Mucosa of gallbladder (tissue), 1 donor: ENCODE measurements at regions not wholly inside any gene's neighbourhood (a gene's known extent, or its start where the extent isn't known, plus 50 kb on each side); places are given as distances from the start of the nearest gene placed in this dataset.

Experiments used
- DNase-seq: peaks from one replicate; pipeline ENCODE4 v3.0.0-alpha.2; 2020; ENCODE audit warnings: low spot score
- donor health status: DM: no; HTN: no; CAD: no.

DNA sequence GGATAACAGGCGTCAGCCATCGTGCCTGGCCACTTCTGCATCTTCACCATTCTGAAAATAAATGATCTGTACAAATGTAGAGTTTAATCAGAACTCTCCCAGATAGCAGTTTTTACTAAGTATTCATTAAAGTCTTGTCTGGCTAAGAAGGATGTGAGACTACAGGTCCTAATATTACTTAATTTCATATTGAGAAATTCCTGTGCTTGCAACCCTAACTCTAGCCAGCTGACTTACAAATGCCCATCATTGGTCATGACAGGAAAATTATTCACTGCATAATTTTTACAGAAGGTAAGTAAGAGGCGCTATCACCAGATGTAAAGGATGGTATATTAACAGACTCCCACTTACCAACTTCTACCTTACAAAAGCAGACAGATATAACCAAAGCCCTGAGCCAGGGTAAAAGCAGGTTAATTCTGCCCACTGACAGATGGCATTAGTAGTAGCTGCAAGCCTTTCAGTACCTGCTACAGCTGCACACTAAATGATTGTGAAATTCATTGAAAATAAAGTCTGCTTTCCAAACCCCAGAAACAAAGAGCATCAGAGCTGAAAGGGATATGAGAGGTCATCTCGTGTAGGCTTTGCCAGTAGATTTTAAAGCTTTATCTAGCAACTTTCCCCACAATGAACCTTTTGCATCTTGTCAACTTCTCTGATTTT, 55.9 kb upstream of the FOXN2 start:
- no peak for DNase-seq

DNA sequence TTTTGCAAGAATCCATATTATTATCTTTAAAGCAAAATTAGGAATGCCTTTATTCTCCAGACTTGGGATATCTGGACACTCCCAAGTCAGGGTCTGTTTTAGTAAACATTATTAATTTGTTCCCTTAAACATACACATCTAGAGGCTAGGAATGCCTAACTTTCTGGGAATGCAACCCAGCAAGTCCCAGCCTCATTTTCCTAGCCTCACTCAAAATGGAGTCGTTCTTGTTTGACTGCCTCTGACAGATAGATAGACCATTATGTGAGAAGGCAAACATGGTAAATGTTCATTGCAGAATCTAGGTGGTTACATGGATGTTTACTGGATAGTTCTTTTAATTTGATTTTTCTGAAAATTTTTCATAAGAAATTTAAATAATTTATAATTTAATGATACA, 54.7 kb upstream of the FOXN2 start:
- no peak for DNase-seq

DNA sequence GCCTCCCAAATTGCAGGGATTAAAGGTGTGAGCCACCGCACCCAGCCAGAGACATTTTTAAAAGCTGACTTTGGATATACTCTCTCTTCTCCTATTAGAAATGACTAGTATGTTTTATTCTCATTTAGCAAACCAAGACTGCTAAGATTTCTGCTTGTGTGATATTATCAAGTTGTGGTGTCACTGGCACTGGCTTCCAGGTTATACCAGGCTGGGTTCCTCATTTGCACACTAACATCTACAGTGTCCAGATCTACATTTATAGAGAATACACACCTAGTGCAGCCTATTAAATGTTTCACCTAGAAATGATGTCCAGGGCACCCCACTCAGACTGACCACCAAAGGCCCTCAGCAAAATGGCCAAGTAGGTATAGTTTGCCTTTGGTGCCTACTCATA, 49.9 kb upstream of the FOXN2 start:
- DNase-seq: no peak
